Gastrocnemius medialis (tissue), 4 donors: ENCODE measurements at regions not wholly inside any gene's neighbourhood (a gene's known extent, or its start where the extent isn't known, plus 50 kb on each side); places are given as distances from the start of the nearest gene placed in this dataset.

Experiments used
- ATAC-seq, 2 donors: fragments of 150-250 bp; one replicate each; pipeline ENCODE4 v1.9.1; 2016
- DNase-seq, 2 donors: peaks; one replicate each; pipeline ENCODE4 v3.0.0-alpha.2; 2019
- H3K27ac ChIP-seq, 4 donors: fragments of 200-600 bp; sonication (generic); 1 replicate in 1 of 4; 2 replicates in 3 of 4; pipeline ENCODE4 v1.5.1; 2016 to 2018; ENCODE audit warnings: mild to moderate bottlenecking in 2 of 4, moderate library complexity in 1 of 4
- H3K27me3 ChIP-seq, 3 donors: fragments of 200-600 bp; sonication (generic) in 2 of 3; 1 replicate in 1 of 3; 2 replicates in 2 of 3; pipeline versions ENCODE4 v1.5.1 to v1.6.0; 2016 to 2019; ENCODE audit warnings: mild to moderate bottlenecking in 1 of 3, moderate library complexity in 1 of 3
- H3K36me3 ChIP-seq, 2 donors: fragments of 200-600 bp; sonication (generic) in 1 of 2; one replicate each; pipeline ENCODE4 v1.5.1; 2017 to 2018
- H3K4me1 ChIP-seq, 2 donors: fragments of 200-600 bp; sonication (generic) in 1 of 2; one replicate each; pipeline ENCODE4 v1.5.1; 2016 to 2017; ENCODE audit warnings: mild to moderate bottlenecking in 2 of 2
- H3K4me3 ChIP-seq, 4 donors: fragments of 200-600 bp; sonication (generic) in 3 of 4; 1 replicate in 1 of 4; 2 replicates in 3 of 4; pipeline ENCODE4 v1.5.1; 2016 to 2019; ENCODE audit warnings: mild to moderate bottlenecking in 2 of 4
- H3K9me3 ChIP-seq, 3 donors: fragments of 200-600 bp; sonication (generic) in 2 of 3; 1 replicate in 1 of 3; 2 replicates in 2 of 3; pipeline ENCODE4 v1.5.1; 2016 to 2019
- POLR2A ChIP-seq, 2 donors: fragments of 450-650 bp; IDR thresholded peaks; one replicate each; pipeline ENCODE4 v1.6.1; 2017; ENCODE audit warnings: antibody characterized with exemption in 2 of 2, mild to moderate bottlenecking in 2 of 2, moderate library complexity in 2 of 2
- in situ Hi-C, 4 donors: fragments of 200-750 bp; cut with MboI; loops; one replicate each; pipeline versions ENCODE4 v1.15.0 to v1.8.0; 2017; ENCODE audit warnings: low sequenced_read_pairs in 4 of 4
- intact Hi-C: fragments of 100-400 bp; cut with DNase I; formaldehyde crosslinking; loops from one replicate; pipeline ENCODE4 v1.15.1; 2023; ENCODE audit warnings: low total_unique reads
- TF ChIP-seq, protein P1 (sequence below), 5 experiments: fragments of 450-650 bp in 3 of 5; fragments of 200-600 bp in 2 of 5; sonication (generic) in 2 of 5; IDR thresholded peaks in 4 of 5; conservative IDR thresholded peaks in 1 of 5; 1 replicate in 4 of 5; 2 replicates in 1 of 5; pipeline ENCODE4 v1.5.1; 2016 to 2019; ENCODE audit warnings: antibody characterized with exemption in 5 of 5, mild to moderate bottlenecking in 3 of 5, moderate library complexity in 3 of 5

- no peaks in the 10 kb centered on the region for H3K9me3 ChIP-seq
- no peak for DNase-seq
- no peaks in the 10 kb centered on the region for H3K27me3 ChIP-seq
- H3K27ac ChIP-seq: no peak overlapping the region
- no peak for ATAC-seq
- no peak overlapping the region for H3K4me3 ChIP-seq
- no peaks in the 10 kb centered on the region for H3K36me3 ChIP-seq
- in situ Hi-C loops: loop anchor here in 1 of 4 donors (5.0 kb wide), 1 partner anchor 208 kb away; no protein-coding TSS in a partner anchor
- intact Hi-C loops: no loop called here
- no peaks in the 10 kb centered on the region for H3K4me1 ChIP-seq
- TF ChIP-seq POLR2A (IDR thresholded peaks at IDR 0.05): no peak
- TF ChIP-seq, protein P1, sequence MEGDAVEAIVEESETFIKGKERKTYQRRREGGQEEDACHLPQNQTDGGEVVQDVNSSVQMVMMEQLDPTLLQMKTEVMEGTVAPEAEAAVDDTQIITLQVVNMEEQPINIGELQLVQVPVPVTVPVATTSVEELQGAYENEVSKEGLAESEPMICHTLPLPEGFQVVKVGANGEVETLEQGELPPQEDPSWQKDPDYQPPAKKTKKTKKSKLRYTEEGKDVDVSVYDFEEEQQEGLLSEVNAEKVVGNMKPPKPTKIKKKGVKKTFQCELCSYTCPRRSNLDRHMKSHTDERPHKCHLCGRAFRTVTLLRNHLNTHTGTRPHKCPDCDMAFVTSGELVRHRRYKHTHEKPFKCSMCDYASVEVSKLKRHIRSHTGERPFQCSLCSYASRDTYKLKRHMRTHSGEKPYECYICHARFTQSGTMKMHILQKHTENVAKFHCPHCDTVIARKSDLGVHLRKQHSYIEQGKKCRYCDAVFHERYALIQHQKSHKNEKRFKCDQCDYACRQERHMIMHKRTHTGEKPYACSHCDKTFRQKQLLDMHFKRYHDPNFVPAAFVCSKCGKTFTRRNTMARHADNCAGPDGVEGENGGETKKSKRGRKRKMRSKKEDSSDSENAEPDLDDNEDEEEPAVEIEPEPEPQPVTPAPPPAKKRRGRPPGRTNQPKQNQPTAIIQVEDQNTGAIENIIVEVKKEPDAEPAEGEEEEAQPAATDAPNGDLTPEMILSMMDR (IDR thresholded peaks at IDR 0.05 in 4 of 5, conservative IDR thresholded peaks at IDR 0.05 in 1 of 5): no peak
Observed at GRCh38 chr20:40738976-40739375, 49.9 kb upstream of the MAFB start.

DNA sequence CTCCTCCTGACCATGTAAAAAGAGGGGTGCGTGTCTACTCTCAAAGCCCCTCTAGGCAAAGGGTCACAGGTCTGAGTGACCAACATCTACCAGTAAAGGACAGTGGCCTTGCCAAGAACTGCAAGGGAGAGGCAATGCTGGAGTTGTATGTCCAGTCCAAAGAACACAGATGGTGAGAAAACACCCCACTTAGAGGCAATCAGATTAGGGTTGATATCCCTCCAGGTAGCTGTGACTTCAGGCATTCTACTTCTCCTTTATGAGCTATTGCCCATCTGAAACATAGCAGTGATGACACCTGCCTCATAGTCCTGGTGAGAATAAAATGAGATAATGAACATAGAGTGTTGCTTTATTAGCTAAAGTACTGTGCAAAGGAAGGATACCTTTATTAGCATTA is 50.8 kb upstream of the MAFB start:
- ATAC-seq: no peak
- Histone ChIP-seq H3K4me1 (no peaks in the 10 kb centered on the region), H3K27me3 (no peaks in the 10 kb centered on the region), H3K9me3 (no peaks in the 10 kb centered on the region), H3K27ac (no peak overlapping the region), H3K36me3 (no peaks in the 10 kb centered on the region), H3K4me3 (no peak overlapping the region)
- TF ChIP-seq POLR2A (IDR thresholded peaks at IDR 0.05): no peak
- TF ChIP-seq, protein P1 (IDR thresholded peaks at IDR 0.05 in 4 of 5, conservative IDR thresholded peaks at IDR 0.05 in 1 of 5): no peak
- DNase-seq: no peak
- intact Hi-C loops: no loop called here
- in situ Hi-C loops: loop anchor here in 1 of 4 donors (5.0 kb wide), 1 partner anchor 207 kb away; no protein-coding TSS in a partner anchor

- in situ Hi-C loops (no loop called here), intact Hi-C loops (no loop called here)
- H3K4me3 ChIP-seq: no peak overlapping the region
- H3K27ac ChIP-seq: no peak overlapping the region
- no peak for DNase-seq
- no peak for ATAC-seq
- no peak for TF ChIP-seq POLR2A (IDR thresholded peaks at IDR 0.05)
- TF ChIP-seq, protein P1 (IDR thresholded peaks at IDR 0.05 in 4 of 5, conservative IDR thresholded peaks at IDR 0.05 in 1 of 5): peak in 4 of 5 experiments; percentile 12 to 51 (median 40)
- H3K4me1 ChIP-seq: no peaks in the 10 kb centered on the region
- H3K36me3 ChIP-seq: no peaks in the 10 kb centered on the region
- no peaks in the 10 kb centered on the region for H3K27me3 ChIP-seq
- H3K9me3 ChIP-seq: no peaks in the 10 kb centered on the region
Observed at GRCh38 chr20:40741507-40742106, 52.6 kb upstream of the MAFB start.

GRCh38 chr20:40743141-40743775 is 54.2 kb upstream of the MAFB start:
- intact Hi-C loops: no loop called here
- DNase-seq (no peak), ATAC-seq (no peak)
- H3K9me3 ChIP-seq: no peaks in the 10 kb centered on the region
- TF ChIP-seq, protein P1 (IDR thresholded peaks at IDR 0.05 in 4 of 5, conservative IDR thresholded peaks at IDR 0.05 in 1 of 5): no peak
- TF ChIP-seq POLR2A (IDR thresholded peaks at IDR 0.05): no peak
- H3K27me3 ChIP-seq: no peaks in the 10 kb centered on the region
- H3K27ac ChIP-seq: no peak overlapping the region
- H3K36me3 ChIP-seq: no peaks in the 10 kb centered on the region
- H3K4me3 ChIP-seq: no peak overlapping the region
- H3K4me1 ChIP-seq: no peaks in the 10 kb centered on the region
- in situ Hi-C loops: no loop called here
